ENCODE measurements at regions not wholly inside any gene's neighbourhood (a gene's known extent, or its start where the extent isn't known, plus 50 kb on each side); places are given as distances from the start of the nearest gene placed in this dataset.

- no peak for TF ChIP-seq ZNF407 (IDR thresholded peaks at IDR 0.05; ENCODE audit: low read depth)
- no peak for TF ChIP-seq NEUROD1 (IDR thresholded peaks at IDR 0.05; ENCODE audit: borderline replicate concordance, low read depth, low read length, partially characterized antibody)
- TF ChIP-seq HEY1 (CRISPR knock-in tag; IDR thresholded peaks at IDR 0.05; ENCODE audit: borderline replicate concordance): no peak
- no peak for TF ChIP-seq CSDE1 (IDR thresholded peaks at IDR 0.05)
- TF ChIP-seq MLX (CRISPR knock-in tag; conservative IDR thresholded peaks at IDR 0.05): no peak
Measured at GRCh38 chr16:26840691-26841090, 226.0 kb upstream of the C16orf82 start (continued).
